HCT116 (cell line): ENCODE measurements at regions not wholly inside any gene's neighbourhood (a gene's known extent, or its start where the extent isn't known, plus 50 kb on each side); places are given as distances from the start of the nearest gene placed in this dataset.
"Not testable (repeated sequence)": the region's sequence is repeated elsewhere in the genome, so short reads cannot be mapped to it uniquely, and the experiment has no call there.

Experiments used
- CTCF ChIP-seq, 3 experiments: fragments of 200-600 bp in 1 of 3; sonication (generic) in 1 of 3; IDR thresholded peaks in 2 of 3; conservative IDR thresholded peaks in 1 of 3; 2 replicates each; pipeline ENCODE4 v1.5.1; 2012 to 2017; ENCODE audit warnings: low read depth in 2 of 3, low read length in 2 of 3, antibody characterized with exemption in 1 of 3, borderline replicate concordance in 1 of 3, control low read depth in 1 of 3, mild to moderate bottlenecking in 1 of 3, mixed read lengths in 1 of 3, mixed run types in 1 of 3, moderate library complexity in 1 of 3; ENCODE audit not compliant: insufficient read depth in 1 of 3
- JUND ChIP-seq: IDR thresholded peaks from 2 replicates; pipeline ENCODE4 v1.6.1; 2012
- POLR2A ChIP-seq: IDR thresholded peaks from 2 replicates; pipeline ENCODE4 v1.7.0; 2011; ENCODE audit warnings: borderline replicate concordance; ENCODE audit not compliant: insufficient read depth, insufficient read length; ENCODE audit errors: extremely low read depth
- SP1 ChIP-seq: IDR thresholded peaks from 2 replicates; pipeline ENCODE4 v1.6.1; 2012; ENCODE audit warnings: low read depth

GRCh38 chr4:124131324-124131723 is 581.2 kb downstream of the ANKRD50 start:
- not testable (repeated sequence) for TF ChIP-seq CTCF (IDR thresholded peaks at IDR 0.05 in 2 of 3, conservative IDR thresholded peaks at IDR 0.05 in 1 of 3; ENCODE audit: borderline replicate concordance in 1 of 3, insufficient read depth in 1 of 3, low read depth in 2 of 3, low read length in 2 of 3); JUND; SP1; POLR2A
